ENCODE measurements at regions not wholly inside any gene's neighbourhood (a gene's known extent, or its start where the extent isn't known, plus 50 kb on each side); places are given as distances from the start of the nearest gene placed in this dataset.
A peak's percentile ranks its signal among the peaks of the same experiment; 100 is the strongest.
"Not testable (repeated sequence)": the region's sequence is repeated elsewhere in the genome, so short reads cannot be mapped to it uniquely, and the experiment has no call there.

GRCh38 chr9:75299324-75299723, 211.0 kb downstream of the OSTF1 start:
- 96 to 97% methylated on average over 2 of the region's 2 CpGs for WGBS, 2 donors

GRCh38 chr9:75333624-75334023, 245.3 kb downstream of the OSTF1 start:
- Histone ChIP-seq H3K4me3 (no peak overlapping the region), H3K27ac (no peak overlapping the region), H3K27me3 (no peaks in the 10 kb centered on the region), H3K4me1 (no peaks in the 10 kb centered on the region), H3K36me3 (ENCODE audit: low read depth, missing control alignments) (no peaks in the 10 kb centered on the region), H3K9me3 (no peaks in the 10 kb centered on the region)
- intact Hi-C loops (cut with DNase I; ENCODE audit: low total_unique reads): no loop called here
- WGBS, 2 donors: 80 to 84% methylated on average over 2 of the region's 2 CpGs
- peak; percentile 36 to 52 (median 43) for TF ChIP-seq CTCF (IDR thresholded peaks at IDR 0.05)
- no peak for TF ChIP-seq POLR2A (IDR thresholded peaks at IDR 0.05)
- DNase-seq: no peak

More at GRCh38 chr9:75299324-75299723, 211.0 kb downstream of the OSTF1 start:
- Histone ChIP-seq H3K9me3 (no peaks in the 10 kb centered on the region), H3K4me3 (no peak overlapping the region), H3K4me1 (no peaks in the 10 kb centered on the region), H3K27ac (no peak overlapping the region), H3K27me3 (no peaks in the 10 kb centered on the region), H3K36me3 (ENCODE audit: low read depth, missing control alignments) (no peaks in the 10 kb centered on the region)
- intact Hi-C loops (cut with DNase I; ENCODE audit: low total_unique reads): no loop called here
- DNase-seq: no peak
- no peak for TF ChIP-seq POLR2A (IDR thresholded peaks at IDR 0.05)
- TF ChIP-seq CTCF (IDR thresholded peaks at IDR 0.05): no peak

GRCh38 chr9:75358846-75359245, 270.5 kb downstream of the OSTF1 start:
- 44 to 50% methylated on average over 1 of the region's 1 CpG for WGBS, 2 donors
- no peak overlapping the region for H3K4me3 ChIP-seq
- DNase-seq: no peak
- H3K36me3 ChIP-seq (ENCODE audit: low read depth, missing control alignments): no peaks in the 10 kb centered on the region
- TF ChIP-seq CTCF (IDR thresholded peaks at IDR 0.05) (no peak), POLR2A (IDR thresholded peaks at IDR 0.05) (no peak)
- intact Hi-C loops (cut with DNase I; ENCODE audit: low total_unique reads): no loop called here
- no peaks in the 10 kb centered on the region for H3K9me3 ChIP-seq
- H3K27me3 ChIP-seq: no peaks in the 10 kb centered on the region
- no peaks in the 10 kb centered on the region for H3K4me1 ChIP-seq
- H3K27ac ChIP-seq: no peak overlapping the region

GRCh38 chr9:75359638-75360037, 271.3 kb downstream of the OSTF1 start:
- intact Hi-C loops (cut with DNase I; ENCODE audit: low total_unique reads): no loop called here
- no peaks in the 10 kb centered on the region for H3K27me3 ChIP-seq
- WGBS, 2 donors: 74 to 94% methylated on average over 3 of the region's 3 CpGs
- H3K4me1 ChIP-seq: no peaks in the 10 kb centered on the region
- no peaks in the 10 kb centered on the region for H3K9me3 ChIP-seq
- no peaks in the 10 kb centered on the region for H3K36me3 ChIP-seq (ENCODE audit: low read depth, missing control alignments)
- no peak for DNase-seq
- TF ChIP-seq POLR2A (IDR thresholded peaks at IDR 0.05) (no peak), CTCF (IDR thresholded peaks at IDR 0.05) (no peak)
- H3K27ac ChIP-seq: no peak overlapping the region
- H3K4me3 ChIP-seq: no peak overlapping the region

- intact Hi-C loops (cut with DNase I; ENCODE audit: low total_unique reads): no loop called here
- Histone ChIP-seq H3K4me1 (no peaks in the 10 kb centered on the region), H3K9me3 (no peaks in the 10 kb centered on the region), H3K27me3 (no peaks in the 10 kb centered on the region), H3K36me3 (ENCODE audit: low read depth, missing control alignments) (no peaks in the 10 kb centered on the region), H3K4me3 (no peak overlapping the region), H3K27ac (no peak overlapping the region)
- DNase-seq: no peak
- TF ChIP-seq POLR2A (IDR thresholded peaks at IDR 0.05): no peak
- TF ChIP-seq CTCF (IDR thresholded peaks at IDR 0.05): no peak
- 82 to 93% methylated on average over 3 of the region's 3 CpGs for WGBS, 2 donors
These were observed 271.9 kb downstream of the OSTF1 start for GRCh38 chr9:75360252-75360651.

GRCh38 chr9:75362446-75362845, 274.1 kb downstream of the OSTF1 start:
- H3K9me3 ChIP-seq; H3K36me3 ChIP-seq (ENCODE audit: low read depth, missing control alignments); H3K4me1 ChIP-seq; DNase-seq; intact Hi-C loops (cut with DNase I; ENCODE audit: low total_unique reads); H3K4me3 ChIP-seq; H3K27ac ChIP-seq; H3K27me3 ChIP-seq: not testable (repeated sequence)
- 87 to 92% methylated on average over 5 of the region's 5 CpGs for WGBS, 2 donors

Measured in testis (tissue), 2 donors.